GM18858 (cell line): ENCODE measurements at regions not wholly inside any gene's neighbourhood (a gene's known extent, or its start where the extent isn't known, plus 50 kb on each side); places are given as distances from the start of the nearest gene placed in this dataset.

ENCODE experiments used
- ATAC-seq: cut with Tn5 transposase; IDR thresholded peaks from one replicate; pipeline ENCODE4 v1.9.1; 2021; ENCODE audit not compliant: unreplicated experiment

- no peak for ATAC-seq
Observed at GRCh38 chr2:222146488-222146887, 152.3 kb downstream of the PAX3 start.

GRCh38 chr2:222142027-222142426 lies 156.8 kb downstream of the PAX3 start:
- ATAC-seq: no peak

GRCh38 chr2:222136106-222136630 lies 162.6 kb downstream of the PAX3 start:
- no peak for ATAC-seq

DNA sequence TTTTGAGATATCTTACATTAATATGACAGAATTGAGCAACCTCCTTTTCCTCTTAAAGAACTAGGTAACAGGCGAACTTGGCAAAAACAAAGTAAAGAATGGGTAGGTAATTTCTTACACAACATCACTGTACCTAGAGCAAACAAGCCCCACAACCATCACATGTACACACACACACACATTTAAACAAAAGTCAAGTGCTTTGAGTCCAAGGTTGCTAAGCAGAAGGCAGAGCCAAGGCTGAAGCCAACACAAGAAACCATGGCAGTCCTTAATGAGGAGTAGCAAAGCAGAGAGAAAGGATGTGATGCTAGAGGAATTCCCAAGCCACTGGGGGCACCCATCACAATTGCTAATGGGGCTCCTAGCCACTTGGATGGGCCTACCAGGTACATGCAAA lies 164.1 kb downstream of the PAX3 start:
- ATAC-seq: no peak

DNA sequence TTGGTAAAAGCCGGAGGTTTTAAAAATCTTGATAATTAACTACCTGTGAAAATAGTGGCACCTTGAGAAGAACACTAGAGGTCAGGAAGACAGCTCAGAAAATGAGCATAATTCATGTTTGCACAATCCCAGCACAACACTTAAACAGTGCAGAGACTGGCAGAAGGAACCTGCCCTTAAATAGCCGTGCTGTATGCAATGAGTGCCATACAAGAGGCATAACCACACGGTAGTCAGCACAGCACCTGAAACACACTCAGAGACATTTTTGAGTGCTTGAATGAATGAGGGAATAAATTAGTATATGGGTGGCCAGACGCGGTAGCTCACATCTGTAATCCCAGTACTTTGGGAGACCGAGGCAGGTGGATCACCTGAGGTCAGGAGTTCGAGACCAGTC lies 164.9 kb downstream of the PAX3 start:
- ATAC-seq: no peak

- no peak for ATAC-seq
Observed at GRCh38 chr2:222130855-222131254, 167.9 kb downstream of the PAX3 start.

DNA sequence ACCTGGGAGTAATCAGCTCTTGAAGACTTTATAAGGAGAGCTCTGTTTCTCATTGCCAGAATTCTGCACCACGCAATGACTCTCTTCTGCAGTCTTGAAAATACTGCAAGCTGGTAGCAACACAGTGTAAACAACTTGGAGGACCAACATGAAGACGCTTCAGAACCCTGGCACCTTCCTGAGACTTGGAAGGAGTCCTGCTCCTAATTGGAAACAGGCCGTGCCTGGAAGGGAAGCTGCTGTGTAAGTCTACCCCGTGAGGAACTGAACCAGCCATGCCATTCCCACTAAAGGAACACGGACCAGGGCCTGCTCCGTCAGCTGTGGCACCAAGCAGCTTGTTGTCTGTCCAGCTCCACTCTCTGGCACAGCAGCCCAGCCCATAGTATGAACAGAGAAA lies 171.1 kb downstream of the PAX3 start:
- no peak for ATAC-seq

- no peak for ATAC-seq
Observed at GRCh38 chr2:222120933-222121332, 177.9 kb downstream of the PAX3 start.

- ATAC-seq: no peak
Observed at GRCh38 chr2:222115296-222115695, 183.5 kb downstream of the PAX3 start.

DNA sequence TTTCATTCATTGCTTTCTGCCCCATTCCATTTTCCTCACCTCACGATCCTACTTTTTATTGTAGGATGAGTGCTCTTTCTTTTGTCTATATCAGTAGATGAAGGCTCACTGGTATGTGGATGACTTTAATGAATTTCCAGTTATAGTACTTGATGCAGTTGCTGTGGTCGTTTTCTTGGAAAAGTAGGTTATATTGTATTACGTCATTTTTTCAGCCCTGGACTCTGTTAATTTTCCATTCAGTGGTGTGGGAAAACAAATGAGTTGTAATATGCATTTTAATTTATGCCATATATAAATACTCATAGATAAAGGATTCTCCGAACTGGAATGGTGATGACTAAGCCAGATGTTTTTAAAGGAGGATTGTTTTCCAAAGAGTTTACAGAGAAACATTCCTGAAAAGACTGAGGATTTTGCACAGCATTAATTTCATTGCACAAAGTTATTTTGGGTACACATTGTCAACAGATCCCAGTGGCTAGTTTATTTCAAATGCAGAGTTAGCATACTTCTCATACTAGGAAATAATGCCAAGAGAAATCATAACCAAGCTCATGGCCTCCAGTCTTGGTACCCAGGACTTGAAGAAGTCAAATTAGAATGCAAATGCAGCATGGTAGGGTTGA lies 189.7 kb downstream of the PAX3 start:
- no peak for ATAC-seq

DNA sequence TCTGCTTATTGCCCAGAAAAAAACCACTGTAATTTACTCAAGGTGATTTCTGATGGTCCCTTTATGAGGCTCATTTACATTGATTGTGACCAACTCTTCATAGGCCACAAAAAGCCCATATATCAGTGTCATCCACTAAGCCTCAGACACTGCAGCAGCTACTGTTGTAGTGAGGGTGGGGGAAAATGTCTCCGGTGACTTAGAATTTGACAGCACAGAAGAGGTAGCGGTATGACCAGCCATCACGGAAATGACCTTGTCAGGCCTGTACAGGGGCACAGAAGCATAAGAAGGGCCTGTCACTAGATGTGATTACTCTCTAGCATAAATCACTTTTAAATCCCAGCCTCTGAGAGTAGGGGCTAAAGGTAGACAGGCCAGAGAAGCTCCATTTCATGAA lies 190.3 kb downstream of the PAX3 start:
- no peak for ATAC-seq

- ATAC-seq: no peak
Observed at GRCh38 chr2:222105046-222105445, 193.8 kb downstream of the PAX3 start.

- no peak for ATAC-seq
Observed at GRCh38 chr2:222102575-222103349, 196.0 kb downstream of the PAX3 start.

DNA sequence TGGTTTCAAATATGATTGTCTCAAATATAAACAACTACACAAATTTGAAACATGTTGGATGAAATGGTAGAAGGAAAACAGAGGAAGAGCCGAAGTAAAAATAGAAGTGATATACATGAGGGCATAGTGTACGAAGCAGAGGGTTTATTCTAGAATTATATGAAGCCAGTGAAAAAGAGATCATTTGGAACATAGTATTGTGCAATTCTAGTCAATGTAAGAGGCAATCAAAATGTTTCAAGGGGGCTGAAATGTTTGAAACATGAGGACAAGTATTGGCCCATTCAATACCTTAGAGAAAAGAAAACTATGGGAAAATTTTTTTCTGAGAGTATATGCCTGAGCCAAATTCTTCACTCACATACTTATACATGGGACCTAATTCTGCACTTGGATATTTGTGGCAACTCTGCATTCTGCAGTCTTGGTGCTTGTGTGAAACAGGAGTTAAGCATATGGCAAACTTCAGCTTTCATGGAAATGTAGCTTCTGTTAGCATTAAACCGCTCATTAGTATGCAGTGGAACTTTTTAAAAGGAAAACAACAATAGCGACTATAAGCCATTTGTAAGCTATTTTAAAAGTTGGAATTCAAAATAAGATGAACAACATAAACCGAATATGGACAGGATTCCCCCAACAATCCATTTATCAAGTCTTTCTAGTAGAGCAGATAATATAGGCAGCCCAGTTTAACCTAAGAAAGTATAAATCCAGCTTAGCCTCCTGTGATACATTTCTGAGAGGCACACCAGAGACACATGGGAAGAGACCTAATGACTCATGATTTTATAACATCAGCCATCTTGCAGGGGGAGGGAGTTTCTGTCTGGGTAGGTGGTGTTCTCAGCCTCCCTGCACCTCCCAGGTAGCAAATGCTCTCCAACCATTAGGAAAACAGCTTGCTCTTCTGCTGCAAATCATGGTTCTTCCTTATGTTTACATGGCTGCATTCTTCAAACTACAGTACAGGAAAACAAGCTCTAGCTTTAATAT lies 197.8 kb downstream of the PAX3 start:
- no peak for ATAC-seq

- no peak for ATAC-seq
Observed at GRCh38 chr2:222088561-222088960, 210.2 kb downstream of the PAX3 start.

DNA sequence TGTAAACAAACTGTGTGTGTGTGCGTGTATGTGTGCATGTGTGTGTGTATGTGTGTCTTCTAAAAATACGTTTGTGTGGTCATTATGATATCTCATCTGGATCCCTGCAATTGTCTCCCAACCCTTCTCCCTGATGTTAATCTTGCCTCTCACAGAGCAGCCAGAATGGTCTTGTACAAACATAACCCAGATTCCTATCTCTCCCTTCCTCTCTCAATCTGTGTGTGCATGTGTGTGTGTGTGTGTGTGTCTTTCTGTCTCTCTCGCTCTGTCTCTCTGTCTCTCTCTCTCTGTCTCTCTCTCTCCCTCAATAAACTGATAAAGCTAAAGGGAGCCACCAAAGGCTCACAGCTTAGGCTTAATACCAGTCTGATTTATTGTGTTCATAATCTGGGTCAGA lies 210.8 kb downstream of the PAX3 start:
- no peak for ATAC-seq

GRCh38 chr2:222082201-222082600 lies 216.6 kb downstream of the PAX3 start:
- no peak for ATAC-seq

- no peak for ATAC-seq
Observed at GRCh38 chr2:222080141-222080540, 218.7 kb downstream of the PAX3 start.

DNA sequence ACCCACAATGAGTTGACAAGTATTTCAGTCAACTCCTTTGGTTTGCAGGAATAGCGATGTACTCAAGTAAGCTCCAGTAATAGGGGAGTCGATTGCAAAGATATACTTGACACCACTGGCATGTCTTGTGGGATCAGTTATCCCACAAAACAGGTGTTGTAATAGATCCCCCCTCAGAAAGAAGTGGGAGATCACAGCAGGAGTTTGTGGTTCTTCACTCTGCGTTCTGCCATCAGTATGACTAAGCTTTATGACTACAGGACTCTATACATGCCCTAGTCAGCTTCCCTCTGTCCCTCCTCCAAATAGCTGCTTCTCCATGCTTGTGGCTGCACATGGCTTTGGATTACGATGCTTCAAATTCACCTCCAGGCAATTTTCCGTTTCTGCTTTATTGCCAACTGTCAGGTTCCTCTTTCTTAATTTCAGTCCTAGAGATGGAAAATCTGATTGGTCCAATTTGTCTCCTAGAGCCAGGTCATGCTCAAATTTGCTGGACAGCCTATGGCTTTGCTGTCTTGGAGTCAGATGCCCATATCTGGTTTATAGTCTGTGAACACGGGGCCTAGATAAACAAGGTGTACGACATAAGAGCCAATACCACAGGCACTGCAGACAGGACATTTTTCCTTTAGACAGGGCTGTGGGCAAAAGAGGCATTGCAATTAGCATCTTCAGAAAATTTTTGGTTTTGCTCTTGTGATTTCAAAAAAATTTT lies 221.7 kb downstream of the PAX3 start:
- no peak for ATAC-seq

DNA sequence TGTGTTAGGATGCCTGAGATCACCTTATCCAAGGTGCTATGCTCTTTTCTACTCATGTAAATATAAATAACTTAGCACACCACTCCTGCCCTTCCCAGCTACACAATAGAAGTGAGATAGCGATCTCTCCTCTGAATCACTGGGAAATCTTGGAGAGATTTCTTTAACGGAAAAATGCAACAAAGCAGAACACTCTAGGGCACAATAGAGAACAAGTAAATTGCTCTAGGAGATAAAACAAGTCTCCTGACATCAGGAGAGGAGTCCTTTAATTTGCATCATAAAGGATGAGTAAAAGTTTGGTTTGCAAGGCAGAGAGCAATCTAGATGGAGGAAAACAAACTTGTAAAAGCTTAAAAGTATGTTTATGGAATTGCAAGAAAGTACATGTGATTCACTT lies 224.1 kb downstream of the PAX3 start:
- ATAC-seq: no peak

DNA sequence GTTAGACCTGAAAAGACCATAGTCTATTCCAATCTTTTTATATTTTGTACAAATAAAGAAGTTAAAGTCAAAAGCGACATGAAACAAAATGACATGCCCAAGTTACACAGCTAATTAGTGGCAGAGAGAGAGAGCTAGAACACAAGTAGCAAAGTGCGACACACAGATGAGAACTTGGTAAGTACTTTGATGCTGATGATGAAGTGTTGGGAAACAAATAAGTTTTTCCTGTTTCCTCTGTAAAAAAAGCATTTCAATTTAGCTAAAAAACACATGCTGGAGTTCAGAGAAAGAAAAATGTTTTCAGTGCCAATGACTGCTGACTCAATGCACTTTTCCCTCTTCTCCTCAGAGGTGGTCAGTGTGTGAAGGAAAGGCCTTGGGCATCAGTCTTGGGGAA lies 226.9 kb downstream of the PAX3 start:
- ATAC-seq: no peak
